ENCODE measurements at regions not wholly inside any gene's neighbourhood (a gene's known extent, or its start where the extent isn't known, plus 50 kb on each side); places are given as distances from the start of the nearest gene placed in this dataset.

DNA sequence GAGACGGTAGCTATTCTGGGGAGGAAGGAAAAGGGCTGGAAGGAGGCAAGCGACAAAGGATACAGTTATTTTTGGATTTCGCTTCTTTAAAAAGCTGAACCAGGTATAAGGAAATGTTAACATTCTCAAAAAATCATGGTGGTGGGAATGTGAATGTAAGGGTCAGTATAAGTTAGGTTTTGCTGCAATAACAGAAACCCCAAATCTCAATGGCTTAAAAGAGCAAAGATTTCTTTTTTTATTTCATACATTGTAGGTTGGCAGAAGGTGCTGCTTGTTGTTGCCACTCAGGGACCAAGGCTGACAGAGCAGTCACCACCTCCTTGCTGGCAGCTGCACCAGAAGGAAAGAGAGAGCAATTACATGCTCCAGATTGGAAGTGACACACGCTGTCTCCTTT lies 176.3 kb upstream of the LPP start:
- Histone ChIP-seq H2AK5ac (ENCODE audit: insufficient read length, low read length) (no peak overlapping the region), H2BK12ac (ENCODE audit: insufficient read length, low read depth, low read length) (no peak overlapping the region), H4K5ac (ENCODE audit: insufficient read length, low read depth, low read length) (no peak overlapping the region), H3K4ac (ENCODE audit: low read depth, low read length) (no peak overlapping the region), H3K4me1 (ENCODE audit: insufficient read depth, low read length) (no peaks in the 10 kb centered on the region), H3K27me3 (ENCODE audit: insufficient read depth, low read length) (no peaks in the 10 kb centered on the region), H4K91ac (ENCODE audit: insufficient read length, low read depth, low read length) (no peak overlapping the region), H2BK5ac (ENCODE audit: insufficient read length, low read length) (no peak overlapping the region), H3T11ph (ENCODE audit: low read length) (no peak overlapping the region), H2BK20ac (ENCODE audit: low read depth, low read length, poor library complexity, severe bottlenecking) (no peak overlapping the region), H3K79me1 (ENCODE audit: insufficient read depth, low read depth, low read length, poor library complexity, severe bottlenecking) (no peaks in the 10 kb centered on the region), H3K4me2 (ENCODE audit: insufficient read depth, insufficient read length, low read length) (no peak overlapping the region), H3K9ac (ENCODE audit: extremely low read depth, insufficient read length, low read length) (no peak overlapping the region), H4K8ac (replicated peaks; ENCODE audit: insufficient read length, low read depth, low read length) (no peak overlapping the region), H2BK120ac (ENCODE audit: low read depth, low read length, poor library complexity, severe bottlenecking) (no peak overlapping the region), H2BK15ac (ENCODE audit: low read depth, low read length) (no peak overlapping the region), H3K56ac (ENCODE audit: insufficient read length, low read depth, low read length) (no peak overlapping the region), H4K20me1 (ENCODE audit: control insufficient read depth, insufficient read depth, insufficient read length) (no peaks in the 10 kb centered on the region), H3K23ac (ENCODE audit: insufficient read length, low read depth, low read length) (no peak overlapping the region), H3K23me2 (ENCODE audit: insufficient read length, low read depth, low read length, poor library complexity, severe bottlenecking) (no peaks in the 10 kb centered on the region), H2AFZ (ENCODE audit: low read length) (no peak overlapping the region), H3K79me2 (ENCODE audit: insufficient read depth, low read length) (no peaks in the 10 kb centered on the region), H3K9me3 (ENCODE audit: control insufficient read depth, low read depth, low read length) (no peaks in the 10 kb centered on the region), H3K14ac (ENCODE audit: insufficient read depth, low read length) (no peak overlapping the region), H3K18ac (ENCODE audit: insufficient read length, low read depth, low read length) (no peak overlapping the region), H3K27ac (ENCODE audit: insufficient read length, low read depth, low read length) (no peak overlapping the region)
- TF ChIP-seq, protein P1, sequence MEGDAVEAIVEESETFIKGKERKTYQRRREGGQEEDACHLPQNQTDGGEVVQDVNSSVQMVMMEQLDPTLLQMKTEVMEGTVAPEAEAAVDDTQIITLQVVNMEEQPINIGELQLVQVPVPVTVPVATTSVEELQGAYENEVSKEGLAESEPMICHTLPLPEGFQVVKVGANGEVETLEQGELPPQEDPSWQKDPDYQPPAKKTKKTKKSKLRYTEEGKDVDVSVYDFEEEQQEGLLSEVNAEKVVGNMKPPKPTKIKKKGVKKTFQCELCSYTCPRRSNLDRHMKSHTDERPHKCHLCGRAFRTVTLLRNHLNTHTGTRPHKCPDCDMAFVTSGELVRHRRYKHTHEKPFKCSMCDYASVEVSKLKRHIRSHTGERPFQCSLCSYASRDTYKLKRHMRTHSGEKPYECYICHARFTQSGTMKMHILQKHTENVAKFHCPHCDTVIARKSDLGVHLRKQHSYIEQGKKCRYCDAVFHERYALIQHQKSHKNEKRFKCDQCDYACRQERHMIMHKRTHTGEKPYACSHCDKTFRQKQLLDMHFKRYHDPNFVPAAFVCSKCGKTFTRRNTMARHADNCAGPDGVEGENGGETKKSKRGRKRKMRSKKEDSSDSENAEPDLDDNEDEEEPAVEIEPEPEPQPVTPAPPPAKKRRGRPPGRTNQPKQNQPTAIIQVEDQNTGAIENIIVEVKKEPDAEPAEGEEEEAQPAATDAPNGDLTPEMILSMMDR (conservative IDR thresholded peaks at IDR 0.05) = no peak
- no CpG with 5 or more reads among the region's 4 CpGs for WGBS (ENCODE audit: extremely low coverage, insufficient read length, low lambda C conversion rate)
- no peak overlapping the region for H3K27ac Mint-ChIP-seq
- DNase-seq = no peak
- no peaks in the 10 kb centered on the region for H3K4me1 Mint-ChIP-seq
- H3K9me3 Mint-ChIP-seq = peaks cover 5% of the 10 kb centered on the region in 2 experiments
- no peak overlapping the region; a peak in 1 of 5 replicates for H3K4me3 Mint-ChIP-seq
- peaks cover 3 to 10% (median 4%) of the 10 kb centered on the region in 3 experiments; a peak in 5 of 7 replicates for H3K36me3 Mint-ChIP-seq (ENCODE audit: insufficient read depth in 1 of 3, low read depth in 3 of 3)
- no peaks in the 10 kb centered on the region for H3K27me3 Mint-ChIP-seq (ENCODE audit: low read depth)

All from H9 (cell line).